HL-60 (cell line): ENCODE measurements at regions not wholly inside any gene's neighbourhood (a gene's known extent, or its start where the extent isn't known, plus 50 kb on each side); places are given as distances from the start of the nearest gene placed in this dataset.

Experiments used
- DNase-seq, 2 experiments: peaks; one replicate each; pipeline ENCODE4 v3.0.0-alpha.2; 2010 to 2020; ENCODE audit warnings: low read depth in 1 of 2, low spot score in 1 of 2
- H3K27ac ChIP-seq: fragments of 250-450 bp; sonication (Bioruptor Pico); replicated peaks from 2 replicates; pipeline ENCODE4 v1.5.1; 2020; ENCODE audit warnings: mild to moderate bottlenecking, moderate library complexity
- H3K27me3 ChIP-seq: fragments of 250-450 bp; sonication (Bioruptor Pico); 2 replicates; pipeline ENCODE4 v1.5.1; 2021; ENCODE audit warnings: mild to moderate bottlenecking, moderate library complexity; ENCODE audit not compliant: insufficient read depth, poor library complexity, severe bottlenecking
- H3K4me3 ChIP-seq: replicated peaks from 2 replicates; pipeline ENCODE4 v1.5.1; 2011; ENCODE audit warnings: mild to moderate bottlenecking, control low read depth, low read length; ENCODE audit not compliant: insufficient read depth
- CTCF ChIP-seq: IDR thresholded peaks from one replicate; pipeline ENCODE4 v1.5.1; 2011; ENCODE audit warnings: low read length, control low read depth, inconsistent platforms; ENCODE audit not compliant: insufficient read depth
- GABPA ChIP-seq: IDR thresholded peaks from 2 replicates; pipeline ENCODE4 v1.6.1; 2012; ENCODE audit warnings: low read depth
- POLR2AphosphoS5 ChIP-seq: IDR thresholded peaks from 2 replicates; pipeline ENCODE4 v1.6.1; 2012; ENCODE audit warnings: low read depth
- REST ChIP-seq: IDR thresholded peaks from 2 replicates; pipeline ENCODE4 v1.6.1; 2012; ENCODE audit warnings: low read depth; ENCODE audit not compliant: insufficient replicate concordance
- SPI1 ChIP-seq: IDR thresholded peaks from 2 replicates; pipeline ENCODE4 v1.6.1; 2012; ENCODE audit warnings: low read depth, mild to moderate bottlenecking, borderline replicate concordance

- TF ChIP-seq CTCF (no peak), GABPA (no peak), REST (no peak), SPI1 (no peak), POLR2AphosphoS5 (no peak)
- H3K4me3 ChIP-seq = no peak overlapping the region
- no peak for DNase-seq
- no peaks in the 10 kb centered on the region for H3K27me3 ChIP-seq
- H3K27ac ChIP-seq = no peak overlapping the region
These were observed 197.2 kb upstream of the CSNK1A1L start for GRCh38 chr13:37302686-37303085.

- Histone ChIP-seq H3K27ac (no peak overlapping the region), H3K27me3 (no peaks in the 10 kb centered on the region), H3K4me3 (no peak overlapping the region)
- DNase-seq = no peak
- TF ChIP-seq REST (no peak), POLR2AphosphoS5 (no peak), CTCF (no peak), SPI1 (no peak), GABPA (no peak)
These were observed 190.1 kb upstream of the CSNK1A1L start for GRCh38 chr13:37295573-37295972.

GRCh38 chr13:37295071-37295470 is 189.6 kb upstream of the CSNK1A1L start:
- DNase-seq = no peak
- Histone ChIP-seq H3K4me3 (no peak overlapping the region), H3K27me3 (no peaks in the 10 kb centered on the region), H3K27ac (no peak overlapping the region)
- TF ChIP-seq GABPA = no peak
- TF ChIP-seq POLR2AphosphoS5 = no peak
- no peak for TF ChIP-seq REST
- TF ChIP-seq CTCF = no peak
- TF ChIP-seq SPI1 = no peak
